SHP77 (cell line): ENCODE measurements at regions not wholly inside any gene's neighbourhood (a gene's known extent, or its start where the extent isn't known, plus 50 kb on each side); places are given as distances from the start of the nearest gene placed in this dataset.
A peak's percentile ranks its signal among the peaks of the same experiment; 100 is the strongest.

ENCODE experiments used
- DNase-seq, 2 experiments: peaks; one replicate each; lab custom pipeline; 2025; lab: John Stamatoyannopoulos, UW

- no peak for DNase-seq
Measured at GRCh38 chr6:21885532-21886114, 292.1 kb downstream of the SOX4 start.

GRCh38 chr6:21886542-21887151 lies 293.1 kb downstream of the SOX4 start:
- DNase-seq, result no peak

DNA sequence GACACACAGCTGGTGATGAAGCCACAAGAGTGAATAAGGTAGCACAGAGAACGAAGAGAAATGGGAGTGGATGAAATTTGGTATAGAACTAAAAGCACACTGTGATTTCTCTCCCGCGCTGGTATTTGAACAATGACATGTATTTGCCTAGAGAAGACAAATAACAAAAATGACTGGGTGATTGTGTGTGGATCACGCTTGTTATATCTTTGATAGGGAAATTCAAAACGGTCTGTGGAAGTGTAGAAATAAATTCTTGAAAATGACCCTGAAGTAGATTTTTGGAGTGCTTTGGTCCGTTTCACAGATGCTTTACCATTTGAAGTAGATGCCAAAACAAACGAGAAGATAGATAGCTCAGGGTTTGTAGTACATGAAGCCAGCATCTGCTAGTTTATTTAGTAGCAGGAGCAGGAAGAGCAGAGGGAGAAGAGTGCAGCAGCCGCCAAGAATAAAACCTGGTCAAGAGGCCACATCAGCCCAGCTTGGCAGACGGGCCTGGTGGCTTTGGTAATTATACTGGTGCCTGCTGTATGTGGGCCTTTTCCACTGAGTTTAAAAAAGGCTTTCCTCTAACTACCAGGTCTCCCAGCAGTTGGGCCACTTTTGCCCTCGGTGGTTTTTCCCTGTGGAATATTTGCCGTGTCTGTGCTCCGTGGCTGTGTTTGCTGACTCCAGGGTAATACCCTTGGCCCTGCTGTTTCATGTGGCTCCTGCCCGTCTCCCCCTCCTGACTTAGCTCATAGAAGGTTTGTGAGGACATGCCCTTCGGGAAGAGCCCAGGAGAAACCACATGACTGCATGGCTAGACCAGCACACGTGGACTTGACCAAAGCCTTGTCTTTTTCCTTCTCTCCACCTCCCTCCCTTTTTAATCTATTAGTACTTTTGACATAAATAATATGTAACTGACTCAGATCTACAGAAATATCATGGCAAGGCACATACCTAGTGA lies 294.0 kb downstream of the SOX4 start:
- DNase-seq, result peak; percentile 65 to 70

DNA sequence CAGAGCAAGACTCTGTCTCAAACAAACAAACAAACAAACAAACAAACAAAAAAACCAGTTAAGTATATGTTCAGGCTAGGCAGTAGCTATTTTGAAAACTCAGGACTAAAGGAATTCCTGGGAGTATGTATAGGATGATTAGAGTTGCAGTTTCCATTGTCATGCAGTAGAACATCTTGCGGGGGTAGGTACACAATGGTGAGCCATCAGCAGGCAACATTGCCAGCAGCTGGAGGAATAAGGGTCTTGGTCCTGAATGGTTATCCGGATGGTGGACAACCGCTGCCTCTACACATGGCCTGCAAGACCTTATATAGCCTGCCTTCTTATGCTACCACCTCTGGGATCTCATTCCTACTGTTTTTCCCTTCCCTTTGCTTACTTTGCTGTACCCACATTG lies 297.5 kb downstream of the SOX4 start:
- DNase-seq, result no peak

DNA sequence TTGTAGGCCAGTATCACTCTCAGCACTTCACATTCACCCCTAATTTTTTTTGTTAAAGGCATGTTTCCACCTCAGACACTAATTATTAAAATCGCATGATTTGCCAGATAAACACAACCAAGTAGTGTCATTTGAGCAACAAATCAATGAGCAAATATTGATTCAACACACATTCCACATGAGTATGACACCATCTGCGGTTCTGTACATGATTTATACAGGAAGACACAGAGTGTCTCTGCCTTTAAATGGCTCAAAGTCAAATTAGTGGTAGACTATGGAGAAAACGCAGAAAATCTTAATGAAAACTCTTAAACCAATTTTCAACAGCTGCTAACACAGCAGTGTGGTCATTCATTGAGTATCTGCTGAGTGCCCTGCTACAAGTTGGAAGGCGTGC lies 300.2 kb downstream of the SOX4 start:
- peak; percentile 51 to 52 for DNase-seq

DNA sequence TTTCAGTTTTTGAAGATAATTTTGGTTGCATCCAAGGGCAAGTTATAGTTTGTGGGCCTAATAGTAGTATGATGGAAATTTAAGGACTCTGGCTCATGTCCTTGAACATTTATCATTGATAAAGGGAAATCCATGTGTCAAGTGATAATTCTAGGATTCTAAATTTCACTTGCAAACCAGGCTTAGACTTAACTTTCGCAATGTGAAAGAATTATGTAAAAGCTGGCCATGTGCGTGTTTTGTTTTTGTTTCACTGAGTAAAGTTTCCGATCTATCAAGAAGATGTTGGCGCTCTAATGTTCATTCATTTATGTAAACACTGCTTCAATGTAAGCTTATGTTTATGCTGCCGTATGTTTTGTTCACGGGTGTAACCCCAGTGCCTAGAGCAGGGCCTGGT lies 302.0 kb downstream of the SOX4 start:
- no peak for DNase-seq

DNA sequence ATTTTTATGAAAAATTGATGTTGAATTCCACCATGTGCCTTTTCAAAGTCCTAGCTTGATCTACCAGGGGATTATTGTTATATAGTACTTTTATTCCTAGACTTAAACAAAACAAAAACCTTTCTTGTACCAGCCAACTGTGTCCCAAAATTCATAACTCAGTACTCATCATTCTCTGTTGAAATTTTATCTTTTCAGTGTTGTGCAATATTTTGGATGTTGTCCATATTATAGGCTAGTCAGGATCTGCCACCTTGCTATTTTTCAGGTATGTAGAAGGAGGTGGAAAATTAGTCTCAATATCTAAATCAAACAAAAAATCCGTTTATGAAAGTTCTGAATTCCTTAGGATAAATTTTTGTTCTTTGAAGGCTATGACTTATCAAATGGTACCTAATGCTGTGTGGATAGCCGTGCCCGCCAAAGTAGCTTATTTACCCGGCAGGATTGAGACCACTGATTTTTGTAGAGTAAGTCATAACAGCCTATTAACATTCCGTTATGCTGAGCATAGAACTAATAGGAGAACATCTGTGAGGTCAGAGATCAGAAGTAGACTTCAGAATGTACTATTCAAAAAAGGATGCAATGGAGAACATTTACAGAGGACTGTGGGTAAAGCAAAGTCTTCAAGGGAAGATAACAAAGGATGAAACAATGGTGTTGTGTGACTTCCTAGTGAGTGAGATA lies 304.7 kb downstream of the SOX4 start:
- no peak for DNase-seq

GRCh38 chr6:21899708-21900107 lies 306.2 kb downstream of the SOX4 start:
- DNase-seq, result no peak

DNA sequence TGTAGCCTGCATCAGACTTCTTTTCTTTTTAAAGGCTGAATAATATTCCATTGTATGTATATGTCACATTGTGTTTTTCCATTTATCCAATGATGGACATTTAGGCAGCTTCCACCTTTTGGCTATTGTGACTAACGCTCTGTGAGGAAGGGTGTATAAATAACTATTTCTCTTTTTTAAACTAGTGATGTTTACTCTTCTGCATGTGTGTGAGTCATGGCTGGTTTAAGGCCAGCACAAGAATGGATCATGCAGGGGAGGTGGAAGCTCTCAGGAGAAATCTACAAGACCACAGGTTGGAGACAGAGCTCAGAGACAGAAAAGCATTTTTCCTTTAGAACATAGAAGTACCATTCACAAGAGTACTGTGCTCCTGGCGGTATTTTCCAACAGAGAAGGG lies 307.2 kb downstream of the SOX4 start:
- no peak for DNase-seq

- no peak for DNase-seq
Measured at GRCh38 chr6:21902628-21903169, 309.1 kb downstream of the SOX4 start.

DNA sequence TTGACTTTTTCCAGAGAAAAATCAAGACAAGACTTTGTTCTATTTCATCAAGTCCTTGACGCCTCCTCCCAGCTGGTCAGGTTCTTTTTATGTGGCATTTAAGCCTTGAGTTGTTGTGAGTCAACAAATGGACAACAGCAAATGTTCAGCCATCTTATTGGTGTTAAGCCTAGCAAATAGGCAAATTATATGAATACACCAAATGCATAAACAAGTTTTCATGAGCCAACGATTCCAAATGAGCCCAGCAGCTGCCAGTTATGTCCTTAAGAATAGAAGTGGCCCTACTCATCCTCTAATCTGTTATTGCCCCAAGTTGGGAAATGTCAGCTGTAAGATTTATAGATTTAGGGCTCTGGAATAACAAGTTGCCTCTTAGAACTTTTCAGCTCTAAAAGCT lies 312.0 kb downstream of the SOX4 start:
- DNase-seq, result no peak

DNA sequence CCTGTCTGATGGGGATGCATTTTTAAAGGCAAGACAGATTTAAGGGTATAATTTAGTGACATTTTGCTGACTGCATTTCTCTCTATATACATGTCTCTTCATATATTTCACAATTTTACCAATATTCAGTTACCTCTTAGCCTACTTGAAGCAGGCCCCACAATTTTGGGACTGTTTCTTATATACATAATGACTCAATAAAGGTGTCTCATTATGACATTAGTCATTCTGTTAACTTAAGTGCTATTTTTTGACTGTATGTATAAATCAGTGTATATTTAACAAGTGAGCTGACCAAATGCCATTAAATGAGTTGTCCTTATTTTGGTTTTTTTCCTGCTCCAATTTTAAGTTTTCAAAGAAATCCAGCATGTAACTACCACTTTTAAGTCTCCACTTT lies 313.3 kb downstream of the SOX4 start:
- DNase-seq, result no peak

DNA sequence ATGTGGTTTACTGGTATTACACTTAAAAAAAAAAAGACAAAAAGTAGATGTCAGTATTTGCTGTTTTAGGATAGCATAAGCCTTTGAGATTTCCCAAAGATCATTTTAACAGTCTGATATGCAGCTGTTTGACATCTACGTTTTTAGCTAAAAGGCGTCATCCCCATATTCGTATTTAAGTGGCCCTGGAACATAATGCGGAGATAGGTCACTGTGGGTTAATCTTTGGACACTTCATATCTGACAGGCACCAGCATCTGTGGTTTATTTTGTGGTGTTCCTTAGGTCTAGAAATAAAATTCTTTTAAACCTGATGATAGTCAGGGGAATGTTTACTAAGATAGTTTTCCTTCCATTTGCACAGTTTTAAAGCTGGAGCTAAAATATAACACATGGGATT lies 313.7 kb downstream of the SOX4 start:
- no peak for DNase-seq

GRCh38 chr6:21908161-21908848 lies 314.8 kb downstream of the SOX4 start:
- DNase-seq, result no peak

- DNase-seq, result no peak
Measured at GRCh38 chr6:21909321-21909720, 315.8 kb downstream of the SOX4 start.

DNA sequence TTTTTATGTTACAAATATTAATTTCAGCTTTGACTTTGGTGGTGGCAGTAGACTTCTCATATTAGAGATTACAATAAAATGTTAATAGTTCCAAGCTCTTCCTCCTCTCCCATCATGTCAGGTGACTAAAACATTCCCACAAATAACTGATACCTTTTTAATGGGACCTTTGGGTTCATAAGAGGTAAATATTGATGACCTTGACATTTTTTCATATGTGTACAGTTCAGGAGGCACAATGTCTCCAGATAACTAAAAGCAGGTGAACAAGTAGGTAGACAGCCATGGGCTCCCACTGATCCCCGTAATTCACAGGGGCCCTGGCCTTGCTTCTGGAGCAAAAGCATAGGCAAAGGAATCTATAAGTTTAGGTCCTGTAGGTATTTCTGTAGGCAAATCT lies 317.7 kb downstream of the SOX4 start:
- DNase-seq, result no peak

DNA sequence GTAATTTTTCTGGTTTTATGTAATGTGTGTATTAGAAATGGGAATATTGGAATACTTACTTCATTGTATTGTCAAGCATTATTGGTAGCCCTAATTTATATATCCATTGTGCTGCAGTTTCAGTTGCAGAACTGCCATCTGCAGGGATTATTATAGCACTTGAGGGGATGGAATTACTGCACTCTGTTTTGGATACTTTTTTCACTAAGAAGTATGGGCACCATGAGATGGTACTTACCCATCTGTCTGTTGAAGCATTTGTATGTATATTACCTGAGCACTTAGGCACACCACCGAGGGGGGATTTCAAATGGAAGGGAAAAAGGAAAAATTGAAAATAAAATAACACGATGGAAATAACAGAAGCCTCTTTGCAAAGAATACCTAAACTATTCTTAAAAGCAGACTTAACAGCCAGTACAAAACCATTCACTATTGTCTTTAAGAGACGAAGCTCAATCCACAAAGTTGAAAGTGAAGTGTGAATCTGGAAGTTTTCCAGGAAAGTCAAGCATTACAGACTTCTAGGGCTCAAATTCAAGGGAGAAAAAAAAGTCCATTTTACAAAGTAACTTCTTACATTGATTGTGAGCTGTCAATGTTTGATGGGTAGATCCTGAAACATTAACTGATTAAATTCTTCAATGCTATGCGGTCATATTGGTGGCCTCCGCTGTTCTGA lies 318.7 kb downstream of the SOX4 start:
- no peak for DNase-seq

DNA sequence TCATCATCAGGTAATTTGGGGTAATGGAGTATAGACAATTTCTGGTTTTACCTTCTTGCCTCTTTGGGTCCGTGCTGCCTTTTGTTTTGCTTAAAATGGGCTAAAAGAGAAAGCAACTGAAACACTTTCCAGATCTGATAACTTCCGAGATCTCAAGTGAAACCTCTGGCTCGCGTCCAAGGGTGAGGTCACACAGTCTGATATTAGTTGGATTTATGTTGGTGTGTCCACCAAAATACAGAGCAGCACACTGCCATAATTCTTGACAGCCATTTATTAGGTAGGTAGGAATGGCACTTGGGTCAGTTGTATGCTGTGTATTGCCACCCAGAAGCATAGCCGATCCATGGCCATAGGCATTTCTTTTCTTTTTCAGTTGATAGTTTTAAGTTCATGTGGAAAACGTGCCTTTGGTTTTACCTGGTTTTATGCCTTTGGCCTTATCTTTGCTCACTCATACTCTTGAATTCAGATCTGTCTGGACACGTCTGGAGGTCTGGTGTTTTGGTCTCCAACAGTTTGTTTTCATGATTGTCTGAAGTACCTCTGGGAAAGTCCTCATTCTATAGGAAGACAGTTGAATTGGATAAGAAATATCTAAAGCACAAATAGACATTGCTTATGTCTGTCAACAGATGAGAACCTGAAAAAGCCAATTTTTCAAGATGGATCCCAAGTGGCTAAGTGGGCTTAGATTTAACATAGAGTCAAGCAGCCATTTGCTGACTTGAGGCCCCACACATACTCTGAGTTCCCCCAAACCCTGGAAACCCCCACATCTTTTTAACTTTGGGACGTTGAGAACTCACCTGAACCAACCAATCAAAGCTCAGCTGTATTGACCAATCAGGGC lies 320.8 kb downstream of the SOX4 start:
- peak in 1 of 2 experiments; percentile 28 for DNase-seq

GRCh38 chr6:21915707-21916260 lies 322.2 kb downstream of the SOX4 start:
- DNase-seq, result no peak

GRCh38 chr6:21918041-21918440 lies 324.5 kb downstream of the SOX4 start:
- DNase-seq, result no peak
